Body of pancreas (tissue), 4 donors: ENCODE measurements at regions not wholly inside any gene's neighbourhood (a gene's known extent, or its start where the extent isn't known, plus 50 kb on each side); places are given as distances from the start of the nearest gene placed in this dataset.

Source experiments
- POLR2A ChIP-seq, 3 donors: fragments of 450-650 bp; IDR thresholded peaks; one replicate each; pipeline ENCODE4 v1.6.1; 2016; ENCODE audit warnings: antibody characterized with exemption in 3 of 3, mild to moderate bottlenecking in 2 of 3
- TF ChIP-seq, protein P1 (sequence below), 7 experiments: fragments of 450-650 bp in 4 of 7; fragments of 200-600 bp in 3 of 7; sonication (generic) in 3 of 7; IDR thresholded peaks; one replicate each; pipeline ENCODE4 v1.5.1; 2016 to 2019; ENCODE audit warnings: antibody characterized with exemption in 7 of 7

DNA sequence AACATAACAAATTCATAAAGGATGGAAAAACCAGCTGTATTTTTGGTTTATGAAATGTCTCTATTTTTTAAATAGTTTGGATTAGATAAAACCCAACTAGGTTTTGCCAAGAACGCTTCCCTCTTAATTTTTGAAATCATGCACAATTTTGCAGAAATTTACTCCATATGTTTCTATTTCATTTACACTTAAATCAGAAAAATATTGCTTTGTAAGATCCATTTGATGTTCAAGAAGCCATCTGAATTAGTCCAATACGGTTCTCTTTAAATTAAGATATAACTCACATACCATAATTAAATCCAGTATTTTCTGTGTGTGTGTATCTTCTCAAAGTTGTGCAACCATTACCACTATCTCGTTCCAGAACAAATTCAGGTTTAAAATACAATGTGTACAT is 78.6 kb upstream of the FBXL7 start:
- no peak for TF ChIP-seq POLR2A (IDR thresholded peaks at IDR 0.05)
- TF ChIP-seq, protein P1, sequence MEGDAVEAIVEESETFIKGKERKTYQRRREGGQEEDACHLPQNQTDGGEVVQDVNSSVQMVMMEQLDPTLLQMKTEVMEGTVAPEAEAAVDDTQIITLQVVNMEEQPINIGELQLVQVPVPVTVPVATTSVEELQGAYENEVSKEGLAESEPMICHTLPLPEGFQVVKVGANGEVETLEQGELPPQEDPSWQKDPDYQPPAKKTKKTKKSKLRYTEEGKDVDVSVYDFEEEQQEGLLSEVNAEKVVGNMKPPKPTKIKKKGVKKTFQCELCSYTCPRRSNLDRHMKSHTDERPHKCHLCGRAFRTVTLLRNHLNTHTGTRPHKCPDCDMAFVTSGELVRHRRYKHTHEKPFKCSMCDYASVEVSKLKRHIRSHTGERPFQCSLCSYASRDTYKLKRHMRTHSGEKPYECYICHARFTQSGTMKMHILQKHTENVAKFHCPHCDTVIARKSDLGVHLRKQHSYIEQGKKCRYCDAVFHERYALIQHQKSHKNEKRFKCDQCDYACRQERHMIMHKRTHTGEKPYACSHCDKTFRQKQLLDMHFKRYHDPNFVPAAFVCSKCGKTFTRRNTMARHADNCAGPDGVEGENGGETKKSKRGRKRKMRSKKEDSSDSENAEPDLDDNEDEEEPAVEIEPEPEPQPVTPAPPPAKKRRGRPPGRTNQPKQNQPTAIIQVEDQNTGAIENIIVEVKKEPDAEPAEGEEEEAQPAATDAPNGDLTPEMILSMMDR (IDR thresholded peaks at IDR 0.05): no peak
